GM23338 (cell line): ENCODE measurements at regions not wholly inside any gene's neighbourhood (a gene's known extent, or its start where the extent isn't known, plus 50 kb on each side); places are given as distances from the start of the nearest gene placed in this dataset.

Experiments
- CTCF ChIP-seq, 2 experiments: fragments of 200-600 bp in 1 of 2; sonication (generic) in 1 of 2; conservative IDR thresholded peaks; 2 replicates each; pipeline versions ENCODE4 v1.5.1 to v1.6.1; 2016 to 2017; ENCODE audit warnings: antibody characterized with exemption in 2 of 2, low read depth in 2 of 2, mild to moderate bottlenecking in 2 of 2, moderate library complexity in 1 of 2
- ETS1 ChIP-seq: IDR thresholded peaks from 2 replicates; pipeline ENCODE4 v1.6.1; 2016; ENCODE audit warnings: antibody characterized with exemption
- NANOG ChIP-seq: IDR thresholded peaks from 2 replicates; pipeline ENCODE4 v1.6.1; 2016; ENCODE audit warnings: antibody characterized with exemption, borderline replicate concordance
- POLR2AphosphoS5 ChIP-seq: IDR thresholded peaks from 2 replicates; pipeline ENCODE4 v1.6.1; 2016; ENCODE audit warnings: antibody characterized with exemption, low read depth

- TF ChIP-seq CTCF (conservative IDR thresholded peaks at IDR 0.05; ENCODE audit: low read depth in 2 of 2) (no peak), NANOG (no peak), ETS1 (no peak), POLR2AphosphoS5 (no peak)
Measured at GRCh38 chr5:168209244-168209995, 82.0 kb upstream of the WWC1 start.
